ENCODE measurements at regions not wholly inside any gene's neighbourhood (a gene's known extent, or its start where the extent isn't known, plus 50 kb on each side); places are given as distances from the start of the nearest gene placed in this dataset.

GRCh38 chr11:43555816-43556611 lies 124.5 kb upstream of the HSD17B12 start:
- intact Hi-C loops (cut with DNase I): no loop called here
- H3K4me1 ChIP-seq: peaks cover 0 to 16% (median 9%) of the 10 kb centered on the region in 4 donors
- TF ChIP-seq EP300 (IDR thresholded peaks at IDR 0.05) (no peak), CTCF (IDR thresholded peaks at IDR 0.05) (no peak), POLR2AphosphoS5 (IDR thresholded peaks at IDR 0.05) (no peak), POLR2A (IDR thresholded peaks at IDR 0.05) (no peak)
- no peak for DNase-seq
- no peaks in the 10 kb centered on the region for H3K9me3 ChIP-seq
- 9 to 13% methylated on average over 14 of the region's 14 CpGs for WGBS, 2 donors
- no peak overlapping the region for H3K4me3 ChIP-seq
- peaks cover 0 to 82% (median 33%) of the 10 kb centered on the region in 3 donors for H3K27me3 ChIP-seq
- no peak overlapping the region for H3K27ac ChIP-seq
- H3K36me3 ChIP-seq: no peaks in the 10 kb centered on the region

GRCh38 chr11:43556612-43557375 lies 123.7 kb upstream of the HSD17B12 start:
- TF ChIP-seq POLR2AphosphoS5 (IDR thresholded peaks at IDR 0.05) (no peak), EP300 (IDR thresholded peaks at IDR 0.05) (no peak), POLR2A (IDR thresholded peaks at IDR 0.05) (no peak), CTCF (IDR thresholded peaks at IDR 0.05) (no peak)
- intact Hi-C loops (cut with DNase I): no loop called here
- no peak for DNase-seq
- Histone ChIP-seq H3K4me1 (peaks cover 0 to 16% (median 9%) of the 10 kb centered on the region in 4 donors), H3K4me3 (no peak overlapping the region), H3K27ac (no peak overlapping the region), H3K9me3 (no peaks in the 10 kb centered on the region), H3K27me3 (peaks cover 0 to 82% (median 33%) of the 10 kb centered on the region in 3 donors), H3K36me3 (no peaks in the 10 kb centered on the region)
- 4 to 6% methylated on average over 10 of the region's 10 CpGs for WGBS, 2 donors

DNA sequence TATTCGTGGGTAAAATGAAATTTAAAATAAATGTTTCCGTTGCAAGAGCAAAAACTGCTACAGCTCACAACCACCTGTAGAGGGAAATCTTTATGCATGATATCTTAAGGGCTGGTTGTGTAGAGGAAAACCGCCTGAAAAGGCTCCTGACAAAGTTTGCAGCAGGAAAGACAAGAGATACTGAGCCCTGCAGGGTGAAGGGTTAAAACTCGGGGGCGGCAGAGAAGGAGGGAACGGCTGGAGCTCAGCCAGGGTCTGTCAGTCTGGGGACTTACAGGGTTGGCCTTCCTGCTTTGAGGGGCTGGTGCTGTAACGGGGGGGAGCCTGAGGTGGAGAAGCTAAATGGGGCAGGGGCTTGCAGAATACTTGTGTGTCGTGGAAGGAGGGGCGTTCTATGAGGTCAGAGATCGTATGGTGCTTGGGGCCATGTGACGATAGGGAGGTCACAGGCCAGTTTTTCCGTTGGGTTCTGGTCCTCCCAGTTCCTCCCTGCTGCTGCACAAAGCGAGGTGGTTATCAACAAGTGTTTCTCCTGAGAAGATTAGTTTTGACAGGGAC lies 122.9 kb upstream of the HSD17B12 start:
- Histone ChIP-seq H3K4me3 (no peak overlapping the region), H3K27ac (no peak overlapping the region), H3K27me3 (peaks cover 0 to 81% (median 33%) of the 10 kb centered on the region in 3 donors), H3K36me3 (no peaks in the 10 kb centered on the region), H3K4me1 (peaks cover 0 to 16% (median 9%) of the 10 kb centered on the region in 4 donors), H3K9me3 (no peaks in the 10 kb centered on the region)
- 3 to 7% methylated on average over 13 of the region's 13 CpGs for WGBS, 2 donors
- DNase-seq: no peak
- intact Hi-C loops (cut with DNase I): no loop called here
- no peak for TF ChIP-seq CTCF (IDR thresholded peaks at IDR 0.05)
- TF ChIP-seq POLR2A (IDR thresholded peaks at IDR 0.05): no peak
- TF ChIP-seq POLR2AphosphoS5 (IDR thresholded peaks at IDR 0.05): no peak
- no peak for TF ChIP-seq EP300 (IDR thresholded peaks at IDR 0.05)

- no peaks in the 10 kb centered on the region for H3K36me3 ChIP-seq
- no peaks in the 10 kb centered on the region for H3K9me3 ChIP-seq
- intact Hi-C loops (cut with DNase I): no loop called here
- H3K27ac ChIP-seq: no peak overlapping the region
- no peak overlapping the region for H3K4me3 ChIP-seq
- no peak for TF ChIP-seq POLR2A (IDR thresholded peaks at IDR 0.05)
- TF ChIP-seq CTCF (IDR thresholded peaks at IDR 0.05): no peak
- no peak for TF ChIP-seq EP300 (IDR thresholded peaks at IDR 0.05)
- TF ChIP-seq POLR2AphosphoS5 (IDR thresholded peaks at IDR 0.05): no peak
- peaks cover 0 to 16% (median 9%) of the 10 kb centered on the region in 4 donors for H3K4me1 ChIP-seq
- H3K27me3 ChIP-seq: peaks cover 0 to 79% (median 33%) of the 10 kb centered on the region in 3 donors
- WGBS, 2 donors: 16 to 24% methylated on average over 5 of the region's 5 CpGs
- no peak for DNase-seq
Observed at GRCh38 chr11:43558146-43558545, 122.4 kb upstream of the HSD17B12 start.

Data from sigmoid colon (tissue), 6 donors.